ENCODE measurements at regions not wholly inside any gene's neighbourhood (a gene's known extent, or its start where the extent isn't known, plus 50 kb on each side); places are given as distances from the start of the nearest gene placed in this dataset.

DNA sequence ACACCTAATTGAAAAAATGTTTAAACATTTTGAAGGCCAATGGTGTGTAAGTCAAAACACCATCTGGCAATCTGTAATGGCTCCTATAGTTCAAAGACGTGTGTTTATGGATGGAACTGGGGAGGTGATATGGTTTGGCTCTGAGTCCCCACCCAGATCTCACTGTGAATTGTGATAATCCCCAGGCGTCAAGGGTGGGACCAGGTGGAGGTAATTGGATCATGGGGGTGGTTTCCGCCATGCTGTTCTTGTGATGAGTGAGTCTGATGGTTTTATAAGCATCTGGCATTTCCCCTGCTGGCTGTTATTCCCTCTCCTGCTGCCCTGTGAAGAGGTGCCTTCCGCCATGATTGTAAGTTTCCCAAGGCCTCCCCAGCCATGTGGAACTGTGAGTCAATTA lies 52.2 kb downstream of the ADRA2C start:
- H3K9me3 ChIP-seq (ENCODE audit: control insufficient read depth in 2 of 2, insufficient read depth in 1 of 2, low read length in 1 of 2): peaks cover 0 to 2% of the 10 kb centered on the region in 2 donors
- 83% methylated on average over 4 of the region's 4 CpGs for WGBS
- DNase-seq (ENCODE audit: low read depth in 6 of 9, low spot score in 9 of 9): no peak

DNA sequence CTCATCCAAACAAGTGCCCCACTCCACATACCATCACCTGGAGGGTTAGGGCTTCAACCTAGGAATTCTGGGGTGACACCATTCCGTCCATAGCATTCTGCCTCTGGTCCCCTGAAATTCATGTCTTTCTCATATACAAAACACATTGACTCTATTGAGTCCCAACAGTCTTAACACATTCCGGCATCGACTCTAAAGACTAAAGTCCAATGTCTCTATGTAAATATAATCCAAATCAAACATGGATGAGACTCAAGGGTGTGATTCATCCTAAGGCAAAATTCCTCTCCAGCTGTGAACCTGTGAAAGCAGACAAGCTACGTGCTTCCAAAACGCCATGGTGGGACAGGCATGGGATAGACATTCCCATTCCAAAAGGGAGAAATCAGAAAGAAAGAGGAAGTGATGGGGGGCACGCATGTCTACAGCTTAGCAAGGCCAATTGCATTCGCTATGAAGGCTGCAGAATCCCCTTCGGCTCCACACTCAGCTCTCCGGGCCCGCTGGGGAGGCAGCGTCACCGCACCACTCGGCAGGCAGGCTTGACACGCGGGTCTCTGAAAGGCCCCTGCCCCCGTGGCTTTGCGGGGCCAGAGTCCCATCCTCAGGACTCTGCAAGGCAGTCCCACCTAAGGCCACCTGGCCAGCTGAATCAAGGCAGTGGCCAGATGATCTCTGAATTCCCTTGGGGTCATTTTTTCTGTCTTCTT lies 53.2 kb downstream of the ADRA2C start:
- H3K27ac ChIP-seq (ENCODE audit: low read depth in 1 of 2, low read length in 1 of 2): no peak overlapping the region
- 89% methylated on average over 17 of the region's 17 CpGs for WGBS
- DNase-seq (ENCODE audit: low read depth in 6 of 9, low spot score in 9 of 9): no peak
- no peak overlapping the region for H3K4me3 ChIP-seq (ENCODE audit: low read length in 2 of 2)
- no peaks in the 10 kb centered on the region for H3K36me3 ChIP-seq (ENCODE audit: control insufficient read depth in 2 of 2, insufficient read depth in 2 of 2, low read length in 1 of 2)
- H3K9me3 ChIP-seq (ENCODE audit: control insufficient read depth in 2 of 2, insufficient read depth in 1 of 2, low read length in 1 of 2): peaks cover 0 to 2% of the 10 kb centered on the region in 2 donors
- no peaks in the 10 kb centered on the region for H3K27me3 ChIP-seq (ENCODE audit: control insufficient read depth in 2 of 2, insufficient read depth in 1 of 2, low read length in 1 of 2)
- no peaks in the 10 kb centered on the region for H3K4me1 ChIP-seq (ENCODE audit: control insufficient read depth in 2 of 2, insufficient read depth in 2 of 2, low read length in 2 of 2)

More for the DNA sequence above, 52.2 kb downstream of the ADRA2C start:
- Histone ChIP-seq H3K36me3 (ENCODE audit: control insufficient read depth in 2 of 2, insufficient read depth in 2 of 2, low read length in 1 of 2) (no peaks in the 10 kb centered on the region), H3K27me3 (ENCODE audit: control insufficient read depth in 2 of 2, insufficient read depth in 1 of 2, low read length in 1 of 2) (no peaks in the 10 kb centered on the region), H3K4me3 (ENCODE audit: low read length in 2 of 2) (no peak overlapping the region), H3K27ac (ENCODE audit: low read depth in 1 of 2, low read length in 1 of 2) (no peak overlapping the region), H3K4me1 (ENCODE audit: control insufficient read depth in 2 of 2, insufficient read depth in 2 of 2, low read length in 2 of 2) (no peaks in the 10 kb centered on the region)

DNA sequence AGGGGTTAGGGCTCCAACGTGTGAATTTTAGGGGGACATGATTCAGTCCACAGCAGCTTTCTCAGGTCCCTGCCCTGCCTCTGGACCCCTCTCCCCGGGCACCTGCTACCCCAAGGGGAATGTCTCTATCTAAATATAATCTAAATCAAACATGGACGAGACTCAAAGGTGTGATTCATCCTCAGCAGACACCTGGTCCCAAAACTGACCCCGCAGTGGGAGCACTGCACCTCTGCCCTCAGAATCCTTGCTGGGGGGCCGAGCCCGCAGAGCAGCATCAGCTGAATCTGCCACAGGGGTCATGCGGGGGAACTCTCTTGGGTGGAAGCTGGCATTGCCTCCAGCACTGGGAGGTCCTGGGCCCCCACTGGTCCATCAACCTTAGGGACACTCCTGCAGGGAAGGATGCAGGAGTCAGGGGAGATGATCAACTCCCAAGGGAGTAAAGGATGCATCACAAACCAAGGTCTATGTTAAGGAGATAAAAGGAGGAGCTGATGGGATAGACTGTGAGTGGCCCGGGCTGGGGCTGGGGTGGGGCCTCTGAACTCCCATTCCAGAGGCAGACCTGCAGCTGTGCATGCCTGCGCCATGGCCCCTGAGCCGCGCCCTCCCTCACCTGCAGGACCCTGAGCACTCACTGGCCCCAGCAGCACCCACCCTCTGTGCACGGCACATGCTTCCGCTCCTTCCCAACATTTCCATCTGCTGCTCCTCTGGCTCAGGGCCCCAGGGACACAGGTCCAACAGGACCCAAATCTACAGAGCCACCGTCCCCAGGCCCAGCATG lies 54.0 kb downstream of the ADRA2C start:
- H3K4me3 ChIP-seq (ENCODE audit: low read length in 2 of 2): no peak overlapping the region
- no peak for DNase-seq (ENCODE audit: low read depth in 6 of 9, low spot score in 9 of 9)
- 85% methylated on average over 14 of the region's 14 CpGs for WGBS

DNA sequence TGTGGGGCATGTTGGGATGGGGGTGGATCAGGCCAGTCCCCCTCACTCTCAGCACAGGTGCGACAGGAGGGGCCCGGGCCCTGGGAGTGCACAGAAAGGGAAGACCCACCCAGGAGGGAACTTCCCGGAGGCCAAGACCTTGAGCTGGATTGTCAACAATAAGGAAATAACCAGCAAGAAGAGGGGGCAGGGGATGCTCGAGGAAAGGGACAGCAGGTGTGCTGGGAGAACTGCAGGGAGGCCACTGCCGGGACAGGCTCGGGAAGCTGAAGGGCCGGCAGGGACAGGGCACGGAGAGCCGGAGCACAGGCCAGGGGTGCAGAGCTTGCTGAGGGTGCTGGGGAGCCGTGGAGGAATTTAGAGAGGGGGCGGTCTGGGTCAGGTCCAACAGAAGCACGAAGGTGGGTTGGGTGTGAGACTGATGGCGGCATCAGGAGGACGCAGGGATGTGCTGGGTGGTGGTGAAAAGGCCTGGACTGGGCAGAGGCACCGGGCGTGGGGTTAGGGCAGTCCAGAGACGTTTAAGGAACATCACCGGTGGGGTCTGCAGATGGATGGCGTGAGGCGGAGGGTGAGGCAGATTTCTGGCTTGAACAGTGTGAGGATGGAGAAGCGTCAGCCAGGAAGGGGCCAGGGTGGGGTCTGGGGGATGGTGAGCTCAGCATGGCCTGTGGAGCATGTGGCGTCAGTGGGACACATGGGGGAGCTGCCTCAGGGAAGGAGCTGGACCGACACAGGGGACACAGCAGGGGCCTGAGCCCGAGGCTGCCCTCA lies 54.8 kb downstream of the ADRA2C start:
- Histone ChIP-seq H3K9me3 (ENCODE audit: control insufficient read depth in 2 of 2, insufficient read depth in 1 of 2, low read length in 1 of 2) (peaks cover 0 to 2% of the 10 kb centered on the region in 2 donors), H3K36me3 (ENCODE audit: control insufficient read depth in 2 of 2, insufficient read depth in 2 of 2, low read length in 1 of 2) (no peaks in the 10 kb centered on the region), H3K27me3 (ENCODE audit: control insufficient read depth in 2 of 2, insufficient read depth in 1 of 2, low read length in 1 of 2) (no peaks in the 10 kb centered on the region), H3K4me3 (ENCODE audit: low read length in 2 of 2) (no peak overlapping the region), H3K4me1 (ENCODE audit: control insufficient read depth in 2 of 2, insufficient read depth in 2 of 2, low read length in 2 of 2) (no peaks in the 10 kb centered on the region), H3K27ac (ENCODE audit: low read depth in 1 of 2, low read length in 1 of 2) (no peak overlapping the region)
- no peak for DNase-seq (ENCODE audit: low read depth in 6 of 9, low spot score in 9 of 9)
- WGBS: 78% methylated on average over 24 of the region's 24 CpGs

More for the DNA sequence above, 54.0 kb downstream of the ADRA2C start:
- Histone ChIP-seq H3K9me3 (ENCODE audit: control insufficient read depth in 2 of 2, insufficient read depth in 1 of 2, low read length in 1 of 2) (peaks cover 0 to 2% of the 10 kb centered on the region in 2 donors), H3K27ac (ENCODE audit: low read depth in 1 of 2, low read length in 1 of 2) (no peak overlapping the region), H3K36me3 (ENCODE audit: control insufficient read depth in 2 of 2, insufficient read depth in 2 of 2, low read length in 1 of 2) (no peaks in the 10 kb centered on the region), H3K27me3 (ENCODE audit: control insufficient read depth in 2 of 2, insufficient read depth in 1 of 2, low read length in 1 of 2) (no peaks in the 10 kb centered on the region), H3K4me1 (ENCODE audit: control insufficient read depth in 2 of 2, insufficient read depth in 2 of 2, low read length in 2 of 2) (no peaks in the 10 kb centered on the region)

DNA sequence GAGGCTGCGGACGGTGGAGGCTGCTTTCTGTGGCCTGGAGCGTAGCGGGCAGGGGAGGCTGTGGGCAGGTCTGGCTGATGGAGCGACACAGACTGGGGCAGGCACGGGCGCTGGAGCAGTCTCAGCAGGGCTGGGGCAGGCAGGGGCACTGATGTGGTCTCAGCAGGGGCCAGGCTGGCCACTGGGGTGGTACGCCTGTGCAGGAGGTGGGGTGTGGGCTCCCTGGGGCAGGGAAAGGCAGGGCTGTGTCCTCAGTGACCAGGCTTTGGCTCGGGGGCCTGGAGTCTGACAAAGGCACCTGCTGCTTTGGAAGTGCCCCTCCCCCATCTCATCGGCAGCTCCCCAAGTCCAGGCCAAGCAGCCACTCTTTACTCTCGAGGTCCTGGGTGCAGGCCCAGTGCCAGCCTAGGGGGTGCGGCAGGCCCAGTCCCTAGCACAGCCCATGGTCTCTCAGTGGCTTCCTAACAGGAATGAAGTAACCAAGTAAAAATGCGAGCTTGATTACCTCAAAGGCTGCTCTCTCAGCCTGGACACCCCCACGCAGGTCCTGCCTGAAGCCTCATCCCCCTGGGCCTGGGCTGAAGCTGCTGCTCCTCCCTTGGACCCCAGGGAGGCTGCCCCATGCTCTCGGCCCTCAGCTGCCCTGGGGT lies 55.5 kb downstream of the ADRA2C start:
- Histone ChIP-seq H3K4me1 (ENCODE audit: control insufficient read depth in 2 of 2, insufficient read depth in 2 of 2, low read length in 2 of 2) (no peaks in the 10 kb centered on the region), H3K4me3 (ENCODE audit: low read length in 2 of 2) (no peak overlapping the region), H3K36me3 (ENCODE audit: control insufficient read depth in 2 of 2, insufficient read depth in 2 of 2, low read length in 1 of 2) (no peaks in the 10 kb centered on the region), H3K27ac (ENCODE audit: low read depth in 1 of 2, low read length in 1 of 2) (no peak overlapping the region), H3K27me3 (ENCODE audit: control insufficient read depth in 2 of 2, insufficient read depth in 1 of 2, low read length in 1 of 2) (no peaks in the 10 kb centered on the region), H3K9me3 (ENCODE audit: control insufficient read depth in 2 of 2, insufficient read depth in 1 of 2, low read length in 1 of 2) (peaks cover 0 to 2% of the 10 kb centered on the region in 2 donors)
- DNase-seq (ENCODE audit: low read depth in 6 of 9, low spot score in 9 of 9): no peak
- WGBS: 78% methylated on average over 15 of the region's 15 CpGs

DNA sequence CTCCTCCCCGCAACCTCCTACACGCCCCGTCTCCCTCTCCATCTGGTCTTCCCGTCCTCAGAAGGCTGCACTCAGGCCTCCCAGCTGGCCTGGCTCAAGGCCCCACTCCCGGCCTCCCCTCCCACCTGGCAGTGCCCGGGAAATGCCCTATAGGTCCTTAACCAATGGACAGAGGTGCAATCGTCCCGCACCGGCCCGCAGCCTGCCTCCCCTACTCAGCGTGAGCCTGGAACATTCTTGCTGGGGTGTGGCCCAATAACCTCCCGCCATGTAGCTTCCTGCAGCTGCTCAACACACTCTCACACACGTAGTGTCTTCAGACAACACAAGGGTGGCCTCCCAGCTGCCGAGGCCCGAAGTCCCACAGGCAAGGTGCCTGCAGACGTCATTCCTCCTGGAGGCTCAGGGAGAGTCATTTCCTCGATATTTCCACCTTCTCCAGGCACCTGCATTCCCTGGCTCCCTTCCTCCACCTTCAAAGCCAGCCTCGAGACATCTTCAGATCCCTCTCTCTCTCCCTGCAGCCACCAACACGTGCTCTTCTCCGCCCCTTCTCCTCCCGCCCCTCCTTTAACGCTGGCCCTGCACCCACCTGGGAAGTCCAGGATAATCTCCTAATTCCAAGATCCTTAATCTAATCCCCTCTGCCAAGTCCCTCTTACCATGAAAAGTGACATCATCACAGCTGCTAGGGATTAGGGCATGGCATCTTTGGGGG lies 56.2 kb downstream of the ADRA2C start:
- Histone ChIP-seq H3K27me3 (ENCODE audit: control insufficient read depth in 2 of 2, insufficient read depth in 1 of 2, low read length in 1 of 2) (no peaks in the 10 kb centered on the region), H3K9me3 (ENCODE audit: control insufficient read depth in 2 of 2, insufficient read depth in 1 of 2, low read length in 1 of 2) (peaks cover 0 to 2% of the 10 kb centered on the region in 2 donors), H3K36me3 (ENCODE audit: control insufficient read depth in 2 of 2, insufficient read depth in 2 of 2, low read length in 1 of 2) (no peaks in the 10 kb centered on the region), H3K4me1 (ENCODE audit: control insufficient read depth in 2 of 2, insufficient read depth in 2 of 2, low read length in 2 of 2) (no peaks in the 10 kb centered on the region), H3K4me3 (ENCODE audit: low read length in 2 of 2) (no peak overlapping the region), H3K27ac (ENCODE audit: low read depth in 1 of 2, low read length in 1 of 2) (no peak overlapping the region)
- DNase-seq (ENCODE audit: low read depth in 6 of 9, low spot score in 9 of 9): no peak
- 71% methylated on average over 22 of the region's 22 CpGs for WGBS

DNA sequence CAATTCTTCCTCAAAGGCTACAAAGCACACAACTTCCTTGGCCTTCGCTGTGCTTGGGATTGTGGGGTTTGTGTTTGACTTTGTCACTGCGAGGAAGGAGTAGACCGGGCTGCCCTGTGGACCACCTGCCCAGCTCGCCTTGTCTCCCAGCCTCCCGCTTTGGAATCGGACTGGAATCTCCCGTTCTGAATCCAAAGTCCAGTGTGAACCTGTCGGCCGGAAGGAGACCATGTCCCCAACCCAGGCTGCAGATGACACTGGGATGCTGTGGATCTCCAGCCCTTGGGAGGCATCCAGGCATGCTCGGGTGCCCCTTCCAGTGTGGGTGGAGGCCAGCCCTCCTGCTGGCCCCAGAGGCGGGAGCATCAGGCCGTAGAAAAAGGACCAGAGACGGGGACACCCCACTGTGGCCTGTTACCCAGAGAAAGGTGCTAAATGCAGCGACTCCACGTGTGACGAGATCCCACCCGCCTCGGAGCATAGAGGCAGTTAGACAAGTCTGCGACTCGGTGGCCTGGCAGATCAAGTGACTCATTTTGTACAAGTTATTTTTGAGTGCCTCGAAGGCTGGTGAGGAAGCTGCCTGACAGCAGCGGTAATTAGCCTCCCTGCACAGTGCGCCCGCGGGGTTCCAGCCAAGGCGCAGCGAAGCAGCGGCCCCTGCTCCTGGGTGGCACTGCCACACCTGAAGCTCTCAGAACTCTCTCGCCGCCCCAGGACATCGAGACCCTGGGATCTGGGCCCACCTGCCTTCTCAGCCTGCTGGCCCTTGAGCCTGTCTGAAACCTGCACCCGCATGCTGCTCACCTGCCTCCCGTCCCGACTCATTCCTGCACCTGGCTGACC lies 57.5 kb downstream of the ADRA2C start:
- no peaks in the 10 kb centered on the region for H3K27me3 ChIP-seq (ENCODE audit: control insufficient read depth in 2 of 2, insufficient read depth in 1 of 2, low read length in 1 of 2)
- DNase-seq (ENCODE audit: low read depth in 6 of 9, low spot score in 9 of 9): no peak
- WGBS: 87% methylated on average over 34 of the region's 34 CpGs
- H3K4me1 ChIP-seq (ENCODE audit: control insufficient read depth in 2 of 2, insufficient read depth in 2 of 2, low read length in 2 of 2): no peaks in the 10 kb centered on the region
- no peak overlapping the region for H3K27ac ChIP-seq (ENCODE audit: low read depth in 1 of 2, low read length in 1 of 2)
- H3K36me3 ChIP-seq (ENCODE audit: control insufficient read depth in 2 of 2, insufficient read depth in 2 of 2, low read length in 1 of 2): no peaks in the 10 kb centered on the region
- no peak overlapping the region for H3K4me3 ChIP-seq (ENCODE audit: low read length in 2 of 2)
- H3K9me3 ChIP-seq (ENCODE audit: control insufficient read depth in 2 of 2, insufficient read depth in 1 of 2, low read length in 1 of 2): peaks cover 0 to 2% of the 10 kb centered on the region in 2 donors
